ENCODE measurements at regions not wholly inside any gene's neighbourhood (a gene's known extent, or its start where the extent isn't known, plus 50 kb on each side); places are given as distances from the start of the nearest gene placed in this dataset.

GRCh38 chr9:92236465-92236864 is 57.0 kb downstream of the IARS1 start:
- ChIA-PET CTCF (no interaction called here), POLR2A (no interaction called here)
- in situ Hi-C loops (cut with HindIII; ENCODE audit: low pct_unique_long_range_greater_than_20kb, low sequenced_read_pairs) (no loop called here), intact Hi-C loops (cut with micrococcal nuclease; ENCODE audit: unreplicated experiment) (no loop called here)
- Histone ChIP-seq H3K27me3 (ENCODE audit: control insufficient read depth, insufficient read depth, low read length) (no peaks in the 10 kb centered on the region), H3K36me3 (ENCODE audit: control insufficient read depth, insufficient read depth, low read length) (peaks cover 16% of the 10 kb centered on the region), H3K4me3 (ENCODE audit: low read depth in 2 of 2, low read length in 2 of 2) (no peak overlapping the region), H3K9me3 (ENCODE audit: control insufficient read depth, insufficient read depth, low read depth, low read length) (no peaks in the 10 kb centered on the region), H3K4me1 (ENCODE audit: control insufficient read depth, insufficient read depth, low read length) (no peaks in the 10 kb centered on the region), H3K27ac (ENCODE audit: low read length) (no peak overlapping the region)
- no TSS peak for BruUV-seq (replicated peaks)
- no peak for DNase-seq (ENCODE audit: low read depth, low spot score)
- no peak for ATAC-seq
- TF ChIP-seq SIN3A (IDR thresholded peaks at IDR 0.05; ENCODE audit: borderline replicate concordance, insufficient read depth, low read depth, low read length), result no peak
- no peak for TF ChIP-seq CTCF (IDR thresholded peaks at IDR 0.05)
- TF ChIP-seq POLR2AphosphoS5 (IDR thresholded peaks at IDR 0.05; ENCODE audit: low read depth, low read length), result no peak
- TF ChIP-seq REST (IDR thresholded peaks at IDR 0.05; ENCODE audit: insufficient read depth in 1 of 2, low read depth in 2 of 2, low read length in 1 of 2), result no peak
- no peak for TF ChIP-seq TCF7L2 (IDR thresholded peaks at IDR 0.05; ENCODE audit: low read depth, low read length)

- intact Hi-C loops (cut with micrococcal nuclease; ENCODE audit: unreplicated experiment), result no loop called here
- ChIA-PET POLR2A (no interaction called here), CTCF (no interaction called here)
- Histone ChIP-seq H3K27me3 (ENCODE audit: control insufficient read depth, insufficient read depth, low read length) (no peaks in the 10 kb centered on the region), H3K4me3 (ENCODE audit: low read depth in 2 of 2, low read length in 2 of 2) (no peak overlapping the region), H3K9me3 (ENCODE audit: control insufficient read depth, insufficient read depth, low read depth, low read length) (no peaks in the 10 kb centered on the region), H3K27ac (ENCODE audit: low read length) (no peak overlapping the region), H3K36me3 (ENCODE audit: control insufficient read depth, insufficient read depth, low read length) (peaks cover 10% of the 10 kb centered on the region), H3K4me1 (ENCODE audit: control insufficient read depth, insufficient read depth, low read length) (no peaks in the 10 kb centered on the region)
- 0 out of 2 replicates have a peak, but pooled peaks have one; percentile 49 for TF ChIP-seq POLR2AphosphoS5 (IDR thresholded peaks at IDR 0.05; ENCODE audit: low read depth, low read length)
- no peak for TF ChIP-seq CTCF (IDR thresholded peaks at IDR 0.05)
- TF ChIP-seq SIN3A (IDR thresholded peaks at IDR 0.05; ENCODE audit: borderline replicate concordance, insufficient read depth, low read depth, low read length), result no peak
- no peak for TF ChIP-seq TCF7L2 (IDR thresholded peaks at IDR 0.05; ENCODE audit: low read depth, low read length)
- TF ChIP-seq REST (IDR thresholded peaks at IDR 0.05; ENCODE audit: insufficient read depth in 1 of 2, low read depth in 2 of 2, low read length in 1 of 2), result no peak
- DNase-seq (ENCODE audit: low read depth, low spot score), result no peak
- BruUV-seq (replicated peaks), result no TSS peak
- no peak for ATAC-seq
- in situ Hi-C loops (cut with HindIII; ENCODE audit: low pct_unique_long_range_greater_than_20kb, low sequenced_read_pairs), result no loop called here
These were observed 59.0 kb downstream of the IARS1 start for GRCh38 chr9:92234514-92234913.
